HG02852 (cell line): ENCODE measurements at regions not wholly inside any gene's neighbourhood (a gene's known extent, or its start where the extent isn't known, plus 50 kb on each side); places are given as distances from the start of the nearest gene placed in this dataset.
"Not testable (repeated sequence)": the region's sequence is repeated elsewhere in the genome, so short reads cannot be mapped to it uniquely, and the experiment has no call there.

ENCODE experiments used
- ATAC-seq: cut with Tn5 transposase; IDR thresholded peaks from one replicate; pipeline ENCODE4 v1.9.1; 2021; ENCODE audit warnings: mild to moderate bottlenecking, moderate library complexity; ENCODE audit not compliant: unreplicated experiment

DNA sequence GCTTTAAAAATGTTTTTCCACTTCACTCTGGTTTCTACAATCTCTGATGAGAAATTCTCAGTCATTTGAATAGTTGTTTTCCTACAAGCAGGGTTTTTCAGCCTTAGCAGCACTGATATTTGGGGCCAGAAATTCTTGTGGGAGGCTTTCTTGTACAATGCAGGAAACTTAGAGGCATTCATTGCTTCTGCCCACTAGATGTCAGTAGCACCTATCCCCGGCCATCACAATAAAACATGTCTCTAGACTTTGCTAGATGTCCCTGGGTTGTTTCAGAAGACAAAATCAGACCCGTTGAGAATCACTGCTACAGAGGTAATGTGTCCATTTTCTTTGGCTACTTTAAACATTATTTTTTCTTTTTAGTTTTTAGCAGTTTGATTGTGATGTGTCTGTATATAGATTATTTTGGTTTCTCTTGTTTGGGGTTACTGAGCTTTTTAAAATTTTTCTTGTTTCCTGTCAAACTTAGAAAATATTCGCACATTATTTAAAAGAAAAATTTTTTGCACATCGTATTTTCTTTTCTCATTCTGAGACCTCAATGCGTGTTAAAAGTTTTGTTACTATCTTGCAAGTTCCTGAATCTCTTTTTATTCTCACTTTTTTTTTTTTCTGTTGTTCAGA is 60.8 kb upstream of the CCDC179 start:
- peak; percentile 92 for ATAC-seq

DNA sequence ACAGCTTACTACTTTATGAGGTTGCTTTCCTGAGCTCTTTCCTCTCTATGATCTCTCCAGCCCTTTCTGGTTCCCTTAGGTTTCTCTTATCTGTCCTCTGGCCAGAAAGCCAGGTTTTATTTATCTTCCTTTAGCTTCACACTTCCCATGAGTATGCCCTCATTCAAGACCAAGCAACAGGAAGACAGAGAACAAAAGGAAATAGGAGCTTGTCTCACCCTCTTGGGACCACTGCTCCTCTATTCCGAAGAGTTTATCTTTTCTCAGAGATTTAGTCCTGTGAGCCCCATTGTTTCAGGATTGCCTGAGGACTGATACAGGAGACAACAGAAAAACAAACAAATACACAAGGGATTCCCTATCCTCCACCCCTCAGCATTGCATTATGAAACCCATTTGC is 62.4 kb upstream of the CCDC179 start:
- no peak for ATAC-seq

DNA sequence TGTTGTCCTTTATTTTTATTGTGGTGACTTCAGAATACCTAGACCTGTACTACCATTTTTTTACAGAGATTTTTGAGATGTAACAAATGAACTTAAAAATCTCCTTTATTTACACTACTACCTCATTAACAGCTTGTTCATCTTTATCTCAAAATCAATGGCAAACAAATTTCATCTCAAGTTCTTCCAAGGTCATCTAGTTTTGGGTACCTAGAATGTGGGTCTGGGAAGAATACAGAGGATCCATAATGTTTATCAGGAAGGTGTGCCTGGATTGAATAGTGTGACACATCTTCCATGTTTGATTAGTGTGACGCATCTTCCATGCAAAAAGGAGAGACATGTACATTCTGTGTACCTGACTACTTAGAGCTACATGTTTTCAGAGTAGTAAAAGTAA is 63.3 kb upstream of the CCDC179 start:
- ATAC-seq, result no peak

DNA sequence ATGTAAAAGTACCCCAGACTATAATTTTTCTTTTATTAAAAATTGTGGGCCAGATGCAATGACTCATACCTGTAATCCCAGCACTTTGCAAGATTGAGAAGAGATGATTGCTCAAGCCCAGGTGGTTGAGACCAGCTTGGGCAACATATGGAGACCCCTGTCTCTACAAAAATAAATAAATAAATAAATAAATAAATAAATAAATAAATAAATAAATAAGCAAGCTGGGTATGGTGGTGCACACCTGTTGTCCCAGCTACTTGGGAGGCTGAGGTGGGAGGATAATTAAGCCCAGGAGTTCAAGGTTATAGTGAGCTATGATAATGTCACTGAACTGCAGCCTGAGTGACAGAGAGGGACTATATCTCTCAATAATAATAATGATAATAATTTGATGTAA is 66.1 kb upstream of the CCDC179 start:
- ATAC-seq, result no peak

DNA sequence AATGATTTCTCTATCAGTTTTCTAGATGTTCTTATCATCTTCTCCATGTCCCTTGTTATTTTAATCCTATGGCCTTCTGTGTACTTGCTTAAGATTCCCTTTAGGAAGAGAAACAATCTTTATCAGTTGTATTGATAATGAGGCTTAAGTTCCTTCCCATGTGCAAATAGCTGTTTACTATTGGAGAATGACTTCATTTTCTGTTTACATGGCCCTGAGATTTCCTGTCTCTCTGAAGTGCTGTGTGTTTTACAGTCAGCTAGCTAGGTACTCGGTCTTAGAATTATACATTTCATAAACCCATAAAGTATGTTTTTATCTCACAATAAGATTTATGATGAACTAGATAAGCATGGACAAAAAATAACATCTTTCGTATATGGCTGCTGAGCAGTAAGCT is 67.5 kb upstream of the CCDC179 start:
- ATAC-seq, result no peak

DNA sequence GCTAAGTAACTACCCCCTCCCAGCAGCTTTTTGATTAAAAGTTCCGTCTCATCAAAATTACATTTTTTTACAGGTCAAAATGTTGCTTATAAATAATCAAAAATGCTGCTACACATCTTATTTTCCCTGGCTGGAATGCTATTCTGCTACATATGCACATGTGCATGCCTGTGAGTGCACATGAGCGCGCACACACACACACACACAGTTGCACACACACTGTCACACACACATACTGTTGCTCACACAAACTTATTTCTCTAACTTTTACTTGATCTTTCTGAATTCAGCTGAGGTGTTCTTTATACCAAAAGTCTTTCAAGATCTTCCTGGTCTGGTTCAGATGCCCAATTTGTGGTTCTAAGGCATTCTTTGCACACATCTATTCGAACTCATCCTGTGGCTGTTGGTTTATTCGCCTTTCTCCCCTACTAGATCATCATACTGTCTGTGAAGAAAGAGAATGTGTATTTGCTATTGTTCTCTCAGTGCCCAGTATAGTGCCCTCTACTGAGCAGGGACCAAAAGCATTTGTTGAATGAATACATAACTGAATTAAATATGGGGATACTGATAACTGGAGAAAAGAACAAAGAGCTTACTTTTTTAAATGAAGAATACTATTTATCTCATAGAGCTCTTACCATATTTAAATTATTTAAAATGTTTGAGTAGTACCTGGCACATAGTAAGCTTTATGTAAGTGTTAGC is 68.1 kb upstream of the CCDC179 start:
- ATAC-seq, result no peak

DNA sequence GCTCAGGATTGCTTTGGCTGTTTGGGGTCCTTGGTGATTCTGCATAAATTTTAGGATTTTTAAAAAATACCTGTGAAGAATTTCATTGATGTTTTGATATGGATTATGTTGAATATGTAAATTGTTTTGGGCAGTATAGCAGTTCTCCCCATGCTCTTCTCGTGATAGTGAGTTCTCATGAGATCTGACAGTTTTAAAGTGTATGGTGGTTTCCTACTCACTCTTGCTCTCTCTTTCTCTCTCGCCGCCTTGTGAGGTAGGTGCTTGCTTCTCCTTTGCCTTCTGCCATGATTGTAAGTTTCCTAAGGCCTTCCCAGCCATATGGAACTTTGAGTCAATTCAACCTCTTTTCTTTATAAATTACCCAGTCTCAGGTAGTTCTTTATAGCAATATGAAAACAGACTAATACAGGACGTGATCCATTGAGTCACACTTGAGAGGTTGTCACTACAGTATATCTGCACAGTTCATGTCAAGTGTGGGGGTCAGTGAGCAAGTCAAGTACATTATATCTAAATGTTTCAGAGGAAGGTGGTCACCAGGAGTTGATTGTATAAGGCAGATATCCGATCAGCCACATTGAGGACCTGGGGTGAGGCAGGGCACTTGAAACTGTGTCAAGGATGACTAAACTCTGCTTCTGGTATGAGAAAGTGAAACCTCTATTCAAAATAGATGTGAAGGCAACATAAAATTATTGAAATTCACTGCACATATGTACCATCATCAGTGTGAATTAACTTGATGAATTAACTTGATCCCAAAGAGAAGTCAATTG is 70.7 kb upstream of the CCDC179 start:
- ATAC-seq, result peak; percentile 96

DNA sequence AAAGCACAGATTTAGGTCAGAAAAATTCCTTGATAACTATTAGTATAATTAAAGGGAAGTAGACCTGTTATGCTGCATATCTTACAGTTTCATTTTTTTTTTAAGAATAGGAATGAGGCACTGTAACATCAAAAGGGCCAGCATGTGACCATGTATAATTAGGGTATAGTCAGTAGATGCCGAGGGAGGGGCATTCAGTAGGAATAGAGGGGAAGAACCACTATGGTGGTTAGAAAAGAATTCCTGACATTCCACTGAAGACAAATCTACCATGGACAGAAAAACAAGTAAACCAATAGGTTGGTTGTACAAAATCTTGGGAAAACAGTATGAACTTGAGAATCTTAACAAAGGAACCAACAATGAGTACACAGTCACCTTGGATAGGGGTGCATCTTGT is 78.4 kb upstream of the CCDC179 start:
- no peak for ATAC-seq

DNA sequence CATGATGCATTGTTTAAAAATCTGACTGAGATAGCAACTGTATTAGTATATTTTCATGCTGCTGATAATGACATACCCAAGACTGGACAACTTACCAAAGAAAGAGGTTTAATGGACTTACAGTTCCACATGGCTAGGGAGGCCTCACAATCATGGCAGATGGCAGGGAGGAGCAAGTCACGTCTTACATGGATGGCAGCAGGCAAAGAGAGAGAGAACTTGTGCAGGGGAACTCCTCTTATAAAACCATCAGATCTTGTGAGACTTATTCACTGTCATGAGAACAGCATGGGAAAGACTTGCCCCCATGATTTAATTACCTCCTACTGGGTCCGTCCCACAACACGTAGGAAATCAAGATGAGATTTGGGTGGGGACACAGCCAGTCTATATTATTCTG is 81.3 kb upstream of the CCDC179 start:
- ATAC-seq, result not testable (repeated sequence)

DNA sequence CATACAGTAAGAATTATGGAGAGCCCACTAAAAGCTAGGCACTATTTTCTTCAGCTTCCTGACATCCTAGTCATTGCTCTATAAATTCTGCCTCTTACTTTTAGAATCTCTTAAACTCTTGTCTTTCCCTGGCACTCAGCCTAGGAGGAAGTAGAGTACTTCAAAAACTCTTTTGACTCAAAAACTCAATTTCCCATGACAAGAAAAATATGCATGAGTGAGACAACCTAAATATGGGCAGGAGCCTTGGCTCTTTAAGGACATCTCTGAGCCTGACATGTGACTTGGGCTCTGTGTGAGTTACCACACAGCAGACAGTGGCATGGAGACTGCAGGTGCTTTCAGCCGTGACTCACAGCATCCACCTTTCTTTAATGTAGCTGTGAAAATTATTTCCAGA is 97.5 kb upstream of the CCDC179 start:
- no peak for ATAC-seq

DNA sequence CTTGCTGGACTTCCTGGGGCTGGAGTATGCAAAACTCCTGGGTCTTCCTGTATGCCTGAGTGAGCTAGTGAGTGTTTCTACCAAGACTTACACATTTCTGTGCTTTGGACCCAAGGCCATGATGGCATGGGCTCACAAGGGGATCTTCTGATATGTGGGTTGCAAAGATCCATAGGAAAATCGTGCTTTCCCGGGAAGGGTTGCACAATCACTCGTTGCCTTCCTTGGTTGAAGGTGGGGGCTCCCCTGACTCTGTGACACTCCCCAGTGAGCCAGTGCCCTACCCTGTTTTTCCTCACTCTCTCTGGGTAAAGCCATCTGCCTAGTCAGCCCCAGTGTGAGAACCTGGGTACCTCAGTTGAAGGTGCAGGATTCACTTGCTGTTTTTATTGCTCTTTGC is 114.0 kb upstream of the CCDC179 start:
- ATAC-seq, result no peak

DNA sequence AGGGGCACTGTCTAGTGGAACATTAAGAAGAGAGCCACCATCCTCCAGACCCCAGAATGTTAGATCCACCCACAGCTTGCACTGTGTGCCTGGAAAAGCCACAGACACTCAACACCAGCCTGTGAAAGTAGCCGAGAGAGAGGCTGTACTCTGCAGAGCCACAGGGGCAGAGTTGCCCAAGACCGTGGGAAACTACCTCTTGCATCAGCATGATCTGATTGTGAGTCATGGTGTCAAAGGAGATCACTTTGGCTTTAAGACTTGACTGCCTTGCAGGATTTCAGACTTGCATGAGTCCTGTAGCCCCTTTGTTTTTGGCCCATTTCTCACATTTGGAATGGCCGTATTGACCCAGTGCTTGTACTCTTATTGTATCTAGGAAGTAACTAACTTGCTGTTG is 115.9 kb upstream of the CCDC179 start:
- no peak for ATAC-seq

DNA sequence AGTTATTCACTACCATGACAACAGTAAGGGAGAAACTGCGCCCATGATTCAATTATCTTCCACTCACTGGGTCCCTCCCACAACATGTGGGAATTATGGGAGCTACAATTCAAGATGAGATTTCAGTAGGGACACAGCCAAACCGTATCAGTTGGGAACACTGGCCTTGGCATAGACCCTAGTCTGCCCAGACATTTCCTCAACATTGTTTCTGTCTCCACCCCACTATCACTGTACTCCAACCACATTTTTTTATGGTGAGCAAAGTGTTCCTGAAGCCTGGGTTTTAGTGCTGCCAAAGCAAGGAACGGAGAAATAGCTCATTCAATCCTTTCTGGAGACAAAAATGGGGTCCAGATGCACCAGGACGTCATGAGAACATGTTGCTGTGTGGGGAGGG is 122.6 kb upstream of the CCDC179 start:
- no peak for ATAC-seq

DNA sequence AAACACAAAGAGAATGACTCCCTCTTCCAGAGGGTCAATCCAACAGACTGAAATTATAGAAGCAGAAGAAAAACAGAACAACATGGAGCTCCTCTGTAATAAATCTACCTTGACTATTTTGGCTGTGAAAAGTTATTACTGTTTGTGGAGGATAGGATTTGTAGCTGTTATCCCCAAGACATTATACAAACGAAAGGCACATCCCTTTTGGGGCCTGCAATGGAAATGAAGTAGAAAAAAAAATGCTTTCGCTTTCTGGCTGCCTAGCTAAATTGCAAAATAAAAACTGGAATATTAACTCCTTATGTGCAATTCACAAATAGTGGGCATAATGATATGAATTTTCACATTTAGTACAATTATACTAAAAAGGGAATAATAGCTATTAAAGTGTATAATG is 123.8 kb upstream of the CCDC179 start:
- no peak for ATAC-seq

DNA sequence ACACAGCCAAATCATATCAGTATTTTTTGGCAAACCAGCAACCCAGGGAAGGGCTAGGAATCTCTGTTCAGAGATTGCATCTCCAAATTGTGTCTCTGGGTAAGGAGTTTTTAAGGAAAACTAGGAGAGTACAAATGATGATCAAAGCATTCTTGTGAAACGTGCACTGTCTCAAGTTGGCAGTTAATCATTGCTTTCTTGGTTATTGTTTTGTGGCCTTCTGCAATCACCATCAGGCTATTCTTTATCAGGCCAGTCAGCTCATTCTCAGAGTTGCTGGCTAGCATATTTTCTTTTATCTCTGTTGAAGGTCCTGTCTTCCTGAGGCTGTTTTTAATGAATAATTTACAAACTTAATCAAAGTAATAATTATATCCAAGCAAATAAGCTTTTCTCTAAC is 129.1 kb upstream of the CCDC179 start:
- ATAC-seq, result no peak

DNA sequence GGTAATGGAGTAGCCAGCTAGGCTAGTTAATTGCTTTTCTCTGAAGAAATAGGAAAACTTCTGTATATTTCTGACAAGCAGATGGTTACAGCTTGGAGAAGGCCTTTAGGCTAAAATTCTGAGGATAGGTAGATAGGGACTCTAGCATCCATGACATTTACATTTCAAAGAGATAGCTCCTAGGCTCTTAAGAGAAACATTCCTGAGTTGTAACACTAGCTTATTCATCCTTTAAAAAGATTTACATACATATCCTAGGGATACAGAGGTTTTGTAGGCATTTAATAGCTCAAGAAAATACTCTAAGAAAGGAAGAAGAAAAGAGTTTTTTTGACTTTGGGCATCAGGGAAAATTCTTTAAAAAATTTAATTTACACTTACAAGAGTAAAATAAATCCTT is 130.9 kb upstream of the CCDC179 start:
- no peak for ATAC-seq

DNA sequence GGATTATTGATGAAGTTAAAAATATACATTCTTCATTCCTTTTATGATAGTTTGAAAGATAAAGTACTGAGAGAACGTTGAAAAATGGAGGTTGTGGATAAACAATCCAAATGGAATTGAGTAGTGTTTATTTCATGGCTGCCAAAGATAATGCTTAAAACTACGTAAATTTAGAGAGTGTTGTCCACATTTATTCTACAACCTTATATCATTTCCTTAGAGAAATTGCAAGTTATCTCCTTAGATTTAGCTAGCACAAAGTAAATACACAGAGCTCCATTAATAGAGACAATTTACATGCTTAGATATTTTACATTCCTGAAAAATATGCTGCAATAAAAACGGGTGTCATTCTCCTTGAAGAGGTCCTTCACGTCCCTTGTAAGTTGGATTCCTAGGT is 146.5 kb upstream of the CCDC179 start:
- no peak for ATAC-seq

DNA sequence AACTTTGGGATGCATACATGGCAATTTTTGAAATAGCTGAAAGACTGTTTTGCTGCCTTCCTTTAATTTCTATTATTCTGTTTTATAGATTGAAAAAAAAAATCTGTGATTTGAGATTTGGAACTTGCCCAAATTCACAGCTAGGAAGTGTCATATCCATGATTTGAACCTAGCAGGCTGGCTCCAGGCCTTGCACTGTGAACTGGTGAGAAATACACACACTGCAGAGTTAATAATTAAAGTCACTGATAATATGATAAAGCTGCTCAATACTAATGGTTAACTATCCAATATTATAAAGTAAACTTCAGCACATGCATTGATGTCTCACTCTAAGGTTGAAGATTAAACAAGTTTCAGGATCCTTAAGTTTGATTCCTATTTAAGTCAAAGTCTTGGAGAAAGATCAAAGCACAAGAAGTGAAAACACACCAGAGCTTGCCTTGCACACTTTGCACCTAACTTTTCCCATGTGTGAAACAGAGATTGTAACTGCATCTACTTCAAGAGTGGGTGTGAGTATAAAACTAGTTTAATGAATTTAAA is 150.6 kb upstream of the CCDC179 start:
- no peak for ATAC-seq

DNA sequence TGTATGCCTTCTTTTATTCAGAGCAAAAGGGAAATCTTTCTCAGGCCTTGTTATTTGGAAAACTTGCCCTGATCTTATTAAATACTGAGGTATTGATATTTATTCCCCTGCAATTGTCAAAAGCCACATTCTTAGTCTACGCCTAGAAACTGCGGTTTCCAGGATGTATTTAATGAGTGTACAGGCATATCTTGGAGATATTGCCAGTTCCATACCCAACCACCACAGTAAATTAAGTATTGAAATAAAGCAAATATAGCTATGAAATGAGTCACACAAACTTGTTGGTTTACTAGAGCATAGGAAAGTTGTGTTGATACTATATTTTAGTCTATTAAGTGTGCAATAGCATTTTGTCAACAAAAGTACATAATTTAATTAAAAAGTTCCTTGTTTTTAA is 152.7 kb upstream of the CCDC179 start:
- no peak for ATAC-seq

DNA sequence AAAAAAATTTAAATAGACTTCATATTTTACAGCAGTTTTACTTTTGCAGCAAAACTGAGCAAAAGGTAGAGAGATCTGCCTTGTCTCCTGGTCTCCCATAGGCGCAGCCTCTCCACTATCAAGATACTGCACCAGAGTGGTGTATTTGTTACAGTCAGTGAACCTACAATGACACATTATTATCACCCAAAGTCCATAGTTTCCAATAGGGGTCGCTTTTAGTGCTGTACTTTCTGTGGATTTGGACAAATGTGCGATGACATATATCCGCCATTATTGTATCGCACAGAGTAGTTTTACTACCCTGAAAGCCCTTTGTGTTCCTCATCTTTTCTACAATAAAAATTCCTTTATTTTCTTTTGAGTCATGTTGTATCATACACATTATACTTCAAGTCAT is 153.2 kb upstream of the CCDC179 start:
- no peak for ATAC-seq

DNA sequence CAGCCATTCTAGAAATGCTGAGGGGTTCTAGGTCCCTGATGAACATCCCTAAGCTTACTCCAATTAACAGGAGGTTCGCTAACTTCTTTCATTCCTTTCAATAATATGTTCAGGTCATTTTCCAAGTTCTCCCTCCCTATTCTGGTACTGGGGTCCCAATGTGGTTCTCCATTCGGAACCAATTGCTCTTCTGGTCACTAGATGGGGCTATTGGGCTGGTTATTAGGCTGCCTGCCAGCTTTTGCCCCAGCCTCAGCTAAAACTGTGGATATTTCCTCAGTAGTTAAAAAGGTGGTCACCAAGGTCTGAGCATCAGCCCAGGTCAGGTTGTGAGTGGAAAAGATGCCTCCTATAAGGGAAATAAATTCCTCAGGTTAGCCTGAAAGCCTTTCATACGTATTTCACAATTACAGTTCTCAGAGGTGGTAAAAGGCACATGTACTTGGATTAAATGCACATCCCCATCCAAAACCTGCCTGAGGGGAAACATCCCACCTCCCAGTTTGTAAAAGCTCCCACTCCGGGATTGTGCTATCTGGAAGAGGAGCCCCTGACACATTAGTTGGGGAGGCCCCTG is 161.1 kb upstream of the CCDC179 start:
- ATAC-seq, result peak; percentile 40

DNA sequence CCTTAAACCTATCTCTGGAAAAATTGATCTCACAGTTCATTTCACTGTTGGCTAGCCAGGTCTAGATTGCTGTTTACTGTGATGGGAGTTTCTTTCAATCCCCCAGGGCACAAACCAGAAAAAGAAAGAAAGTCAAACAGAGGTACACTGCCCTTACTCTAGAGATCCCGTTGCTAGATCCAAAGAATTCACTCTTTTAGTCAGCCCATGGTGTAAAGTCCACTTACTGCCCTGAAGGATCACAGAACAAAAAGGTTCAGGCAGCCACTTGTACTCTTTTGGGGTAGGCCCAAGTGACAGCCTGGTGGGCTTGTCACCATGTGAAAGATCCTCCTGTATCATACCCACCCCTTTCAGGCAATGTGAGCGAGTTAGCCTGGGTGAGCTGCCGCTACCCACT is 162.6 kb upstream of the CCDC179 start:
- ATAC-seq, result no peak
